WI38 (cell line): ENCODE measurements at regions not wholly inside any gene's neighbourhood (a gene's known extent, or its start where the extent isn't known, plus 50 kb on each side); places are given as distances from the start of the nearest gene placed in this dataset.

ENCODE experiments used
- H3K4me3 ChIP-seq: 2 replicates; pipeline ENCODE4 v1.5.1; 2011; ENCODE audit warnings: low read depth, mild to moderate bottlenecking, control low read depth, low read length
- TF ChIP-seq, protein P1 (sequence below): IDR thresholded peaks from 2 replicates; pipeline ENCODE4 v1.5.1; 2012; ENCODE audit warnings: low read depth, mild to moderate bottlenecking, control low read depth, low read length

DNA sequence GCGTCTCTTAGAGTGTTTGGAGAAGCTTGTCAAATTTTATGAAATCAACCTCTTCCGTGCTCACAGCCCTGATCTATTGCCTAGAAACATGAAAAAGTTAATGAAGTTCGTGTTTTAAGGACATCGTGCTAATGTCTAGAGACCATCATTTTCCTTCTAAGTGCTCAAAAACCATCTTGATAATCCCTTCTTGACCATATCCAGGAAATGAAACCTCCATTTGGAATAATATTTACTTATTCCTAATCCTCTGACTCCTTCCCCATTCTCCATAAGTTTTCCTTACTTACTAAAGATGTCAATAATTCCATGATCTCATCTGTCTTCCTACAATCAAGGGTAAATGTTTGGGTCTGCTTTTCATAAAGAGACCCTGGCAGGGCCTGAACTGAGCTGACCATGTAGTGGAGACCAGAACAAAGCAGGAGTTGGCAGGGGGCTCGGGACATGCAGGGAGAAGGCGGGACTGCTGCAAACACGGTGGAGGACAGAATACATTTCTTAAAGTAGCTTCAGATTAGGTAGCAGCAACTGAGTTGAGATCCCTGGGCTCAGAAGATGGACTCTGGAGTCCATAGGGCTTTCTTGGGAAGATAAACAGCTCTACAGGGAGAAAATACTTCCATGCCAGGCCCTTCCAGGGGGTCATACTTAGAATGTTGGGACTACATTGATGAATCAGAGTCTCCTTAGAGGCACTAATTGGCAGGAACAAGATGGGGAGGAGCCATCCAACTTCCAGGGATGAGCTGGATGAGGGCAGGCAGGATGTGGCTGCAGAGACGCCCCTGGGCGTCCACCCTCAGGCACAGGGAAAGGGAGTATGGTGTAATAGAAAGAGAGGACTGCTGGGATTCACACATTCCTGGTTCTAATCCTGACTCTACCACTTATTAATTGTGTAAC lies 100.7 kb downstream of the RIN2 start:
- TF ChIP-seq, protein P1, sequence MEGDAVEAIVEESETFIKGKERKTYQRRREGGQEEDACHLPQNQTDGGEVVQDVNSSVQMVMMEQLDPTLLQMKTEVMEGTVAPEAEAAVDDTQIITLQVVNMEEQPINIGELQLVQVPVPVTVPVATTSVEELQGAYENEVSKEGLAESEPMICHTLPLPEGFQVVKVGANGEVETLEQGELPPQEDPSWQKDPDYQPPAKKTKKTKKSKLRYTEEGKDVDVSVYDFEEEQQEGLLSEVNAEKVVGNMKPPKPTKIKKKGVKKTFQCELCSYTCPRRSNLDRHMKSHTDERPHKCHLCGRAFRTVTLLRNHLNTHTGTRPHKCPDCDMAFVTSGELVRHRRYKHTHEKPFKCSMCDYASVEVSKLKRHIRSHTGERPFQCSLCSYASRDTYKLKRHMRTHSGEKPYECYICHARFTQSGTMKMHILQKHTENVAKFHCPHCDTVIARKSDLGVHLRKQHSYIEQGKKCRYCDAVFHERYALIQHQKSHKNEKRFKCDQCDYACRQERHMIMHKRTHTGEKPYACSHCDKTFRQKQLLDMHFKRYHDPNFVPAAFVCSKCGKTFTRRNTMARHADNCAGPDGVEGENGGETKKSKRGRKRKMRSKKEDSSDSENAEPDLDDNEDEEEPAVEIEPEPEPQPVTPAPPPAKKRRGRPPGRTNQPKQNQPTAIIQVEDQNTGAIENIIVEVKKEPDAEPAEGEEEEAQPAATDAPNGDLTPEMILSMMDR: no peak
- no peak overlapping the region for H3K4me3 ChIP-seq

DNA sequence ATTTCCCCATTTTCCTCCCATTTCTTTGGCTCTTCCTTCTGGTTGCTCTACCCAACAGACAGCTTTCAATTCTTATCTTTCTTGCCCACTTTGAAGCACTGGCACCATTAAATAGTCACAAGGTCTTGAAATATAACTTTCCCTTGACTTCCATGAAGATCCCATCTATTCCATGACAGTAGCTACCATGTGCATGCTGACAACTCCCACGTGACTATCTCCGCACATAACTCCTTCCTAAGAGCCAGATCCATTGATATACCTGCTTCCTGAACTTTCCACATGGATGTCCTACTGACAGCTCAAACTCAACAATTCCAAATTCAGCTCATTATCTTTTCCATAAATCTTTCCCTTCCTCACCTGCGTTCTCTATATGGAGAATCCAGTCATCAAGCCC lies 101.4 kb downstream of the RIN2 start:
- H3K4me3 ChIP-seq: no peak overlapping the region
- TF ChIP-seq, protein P1: no peak

DNA sequence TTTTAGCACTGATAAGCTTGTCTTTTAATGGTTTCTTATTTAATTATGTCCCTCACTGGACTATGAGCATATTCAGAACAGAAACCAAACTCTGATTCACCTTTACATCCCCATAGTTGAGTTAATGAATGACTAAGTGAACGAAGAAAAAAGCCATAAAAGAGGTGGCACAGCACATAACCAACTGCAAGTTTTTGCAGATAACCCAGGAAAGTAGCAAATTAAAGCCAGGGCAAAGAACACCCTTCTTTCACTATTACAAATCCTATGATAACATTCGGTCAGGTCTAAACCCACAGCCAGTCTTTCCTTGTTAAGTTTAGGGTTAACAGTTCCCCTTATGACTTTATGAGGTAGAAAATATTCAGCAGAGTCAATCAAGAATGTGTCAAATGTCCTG lies 102.7 kb downstream of the RIN2 start:
- TF ChIP-seq, protein P1: no peak

DNA sequence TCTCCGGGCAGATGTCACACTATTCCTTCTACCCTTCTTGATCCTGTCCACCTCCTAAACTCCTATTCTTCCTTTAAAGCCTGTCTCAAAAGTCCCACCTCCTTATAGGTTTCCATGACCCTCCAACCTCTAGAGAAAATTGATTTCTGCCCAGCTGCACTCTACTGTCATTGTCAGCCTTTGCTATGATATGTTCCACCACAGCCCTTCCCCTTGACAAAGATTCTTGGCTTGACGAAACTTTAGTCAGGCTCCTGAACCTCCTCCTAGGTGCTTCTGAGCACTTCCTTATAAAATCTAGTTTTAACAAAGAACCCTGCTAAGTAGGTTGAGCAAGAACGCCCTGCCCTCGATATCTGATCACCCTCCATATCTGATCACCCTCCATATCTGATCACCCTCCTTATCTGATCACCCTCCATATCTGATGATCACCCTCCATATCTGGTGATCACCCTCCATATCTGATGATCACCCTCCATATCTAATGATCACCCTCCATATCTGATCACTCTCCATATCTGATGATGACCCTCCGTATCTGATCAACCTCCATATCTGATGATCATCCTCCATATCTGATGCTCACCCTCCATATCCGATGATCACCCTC lies 103.2 kb downstream of the RIN2 start:
- no peak overlapping the region for H3K4me3 ChIP-seq
- TF ChIP-seq, protein P1: no peak

More for the DNA sequence above, 102.7 kb downstream of the RIN2 start:
- no peak overlapping the region for H3K4me3 ChIP-seq

DNA sequence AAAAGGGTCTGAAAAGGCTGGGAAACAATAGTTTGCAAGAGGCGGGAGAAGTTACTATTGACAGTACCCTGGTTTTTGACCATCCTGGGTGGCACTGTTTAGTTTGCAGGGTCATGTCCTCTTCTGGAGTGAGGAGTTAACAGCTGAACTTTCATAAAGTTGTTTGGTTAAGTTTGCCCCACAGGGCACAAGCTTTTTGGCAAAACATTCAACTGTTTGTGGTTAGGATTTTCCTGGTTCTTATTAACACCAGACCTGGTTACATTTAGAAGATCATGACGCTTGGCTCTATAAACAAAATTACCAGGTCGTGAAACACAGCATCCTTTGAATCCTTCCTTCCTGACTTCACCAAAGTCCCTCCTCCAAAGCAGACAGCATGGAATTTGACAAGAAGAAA lies 106.1 kb downstream of the RIN2 start:
- TF ChIP-seq, protein P1: no peak
- no peak overlapping the region for H3K4me3 ChIP-seq

DNA sequence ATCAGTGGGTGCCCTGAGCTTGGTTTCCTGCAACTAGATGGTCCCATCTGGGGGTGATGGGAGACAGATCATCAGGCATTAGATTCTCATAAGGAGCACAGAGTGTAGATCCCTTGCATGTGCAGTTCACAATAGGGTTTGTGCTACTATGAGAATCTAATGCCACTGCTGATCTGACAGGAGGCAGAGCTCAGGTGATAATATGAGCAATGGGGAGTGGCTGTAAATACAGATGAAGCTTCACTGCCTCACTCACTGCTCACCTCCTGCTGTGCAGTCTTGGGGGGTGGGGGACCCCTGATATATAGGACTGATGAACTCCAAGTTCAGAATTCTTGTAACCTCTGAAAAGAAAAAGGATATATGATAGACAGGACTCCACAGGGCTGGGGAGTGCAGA lies 108.0 kb downstream of the RIN2 start:
- TF ChIP-seq, protein P1: no peak
- H3K4me3 ChIP-seq: no peak overlapping the region

DNA sequence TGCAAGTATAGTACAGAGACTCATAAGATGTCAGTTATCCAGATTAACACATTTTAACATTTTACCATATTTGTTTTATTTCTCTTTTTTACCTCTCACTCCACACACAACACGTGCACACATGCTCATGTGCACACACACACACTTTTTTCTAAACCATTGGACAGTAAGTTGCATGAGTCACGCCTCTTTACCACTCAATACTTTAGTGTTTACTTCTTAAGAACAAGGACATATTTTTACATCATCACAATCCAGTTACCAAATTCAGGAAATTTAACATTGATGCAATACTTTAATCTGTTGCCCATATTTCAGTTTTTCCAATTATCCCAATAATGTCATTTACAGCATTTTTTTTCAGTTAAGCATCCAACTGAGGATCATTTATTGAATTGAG lies 109.0 kb downstream of the RIN2 start:
- H3K4me3 ChIP-seq: no peak overlapping the region
- TF ChIP-seq, protein P1: no peak
